ENCODE measurements at regions not wholly inside any gene's neighbourhood (a gene's known extent, or its start where the extent isn't known, plus 50 kb on each side); places are given as distances from the start of the nearest gene placed in this dataset.

DNA sequence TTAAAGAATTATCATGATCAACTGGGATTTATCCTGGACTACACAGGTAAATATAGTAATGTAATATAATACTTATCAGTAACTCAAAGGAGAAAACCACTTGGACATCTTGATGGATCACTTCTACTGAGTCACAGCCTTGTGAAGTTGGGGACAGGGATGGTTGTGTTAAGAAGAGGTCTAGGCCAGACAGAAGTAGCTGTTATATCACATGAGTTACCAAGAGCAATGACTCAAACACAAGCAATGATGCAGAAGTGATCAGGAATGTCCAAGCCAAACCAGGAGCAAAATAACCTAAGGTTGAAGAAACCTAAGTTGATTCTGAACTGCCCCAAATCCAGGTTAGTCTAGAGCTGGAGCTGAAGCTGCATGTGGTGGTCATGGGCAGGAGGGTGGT, 424.5 kb upstream of the DAB1 start:
- DNase-seq, result no peak

GRCh38 chr1:57845041-57845440, 421.2 kb upstream of the DAB1 start:
- no peak for DNase-seq

DNA sequence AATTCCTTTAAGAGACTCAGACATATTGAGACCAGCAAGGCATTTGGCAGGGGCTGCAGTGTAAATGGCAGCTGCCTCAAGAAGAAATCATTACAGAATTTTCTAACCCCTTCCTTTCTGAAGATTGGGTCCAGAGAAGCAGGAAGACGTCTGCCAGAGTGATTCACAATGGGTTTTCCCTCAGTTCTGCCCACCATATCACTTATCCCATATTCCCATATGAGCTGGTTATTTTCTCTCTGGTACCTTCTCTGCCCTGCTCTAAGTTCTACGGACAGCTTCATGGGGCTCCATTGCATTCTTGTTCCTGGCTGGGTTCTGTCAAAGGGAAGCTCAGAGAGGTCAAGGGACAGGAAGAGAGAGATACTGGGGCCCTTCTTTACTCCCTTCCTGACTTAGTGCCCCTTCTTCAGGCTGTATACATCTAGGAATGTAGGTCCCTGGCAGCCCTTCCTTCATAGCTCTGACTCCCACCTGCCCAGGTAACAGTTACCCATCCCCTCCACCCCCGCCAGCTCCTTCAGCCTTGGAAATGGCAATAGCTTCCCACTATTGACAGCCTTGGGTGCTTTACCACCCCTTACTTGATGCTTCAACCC, 420.6 kb upstream of the DAB1 start:
- no peak for DNase-seq

- DNase-seq, result no peak
These were observed 419.9 kb upstream of the DAB1 start for GRCh38 chr1:57843760-57844159.

GRCh38 chr1:57839526-57839925, 415.7 kb upstream of the DAB1 start:
- DNase-seq, result no peak

GRCh38 chr1:57839067-57839466, 415.2 kb upstream of the DAB1 start:
- DNase-seq, result no peak

GRCh38 chr1:57835620-57836019, 411.8 kb upstream of the DAB1 start:
- DNase-seq, result no peak

DNA sequence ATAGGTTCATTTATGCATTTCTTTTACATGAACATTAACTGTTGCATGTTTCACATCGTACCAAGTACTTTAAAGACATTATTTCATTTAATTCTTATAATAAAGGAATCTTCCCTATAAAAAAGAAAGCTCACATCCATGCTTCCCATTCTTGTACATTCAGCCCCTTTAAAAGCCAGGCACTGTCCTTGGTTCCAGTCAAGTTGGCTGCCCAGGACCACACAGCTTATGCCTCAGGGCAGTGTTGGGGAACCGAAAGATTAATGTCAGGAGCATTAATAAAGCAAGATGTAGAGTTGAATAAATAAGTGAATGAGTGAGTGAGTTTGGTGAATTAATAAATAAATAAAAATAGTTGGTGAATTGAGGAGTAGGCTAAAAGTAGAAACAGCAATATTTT, 409.4 kb upstream of the DAB1 start:
- no peak for DNase-seq

DNA sequence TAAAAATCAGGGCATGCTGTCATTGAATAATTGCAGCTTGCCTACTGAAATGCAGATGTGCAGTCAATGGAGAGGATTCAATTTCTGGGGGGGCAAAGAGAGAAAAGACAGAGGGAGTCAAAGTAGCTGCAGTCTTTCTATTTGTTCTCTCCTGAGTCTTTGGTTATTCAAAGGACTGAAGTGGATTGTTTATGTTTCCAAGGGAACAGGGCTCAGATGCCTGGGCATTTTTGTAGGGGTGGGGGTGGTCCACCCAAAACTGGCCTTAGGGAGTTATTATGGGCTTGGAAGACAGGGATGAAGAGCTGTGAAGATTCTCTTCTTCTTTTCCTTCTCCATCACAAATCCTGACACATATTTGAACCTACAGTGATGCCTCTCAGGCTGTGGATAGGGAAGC, 408.8 kb upstream of the DAB1 start:
- no peak for DNase-seq

DNA sequence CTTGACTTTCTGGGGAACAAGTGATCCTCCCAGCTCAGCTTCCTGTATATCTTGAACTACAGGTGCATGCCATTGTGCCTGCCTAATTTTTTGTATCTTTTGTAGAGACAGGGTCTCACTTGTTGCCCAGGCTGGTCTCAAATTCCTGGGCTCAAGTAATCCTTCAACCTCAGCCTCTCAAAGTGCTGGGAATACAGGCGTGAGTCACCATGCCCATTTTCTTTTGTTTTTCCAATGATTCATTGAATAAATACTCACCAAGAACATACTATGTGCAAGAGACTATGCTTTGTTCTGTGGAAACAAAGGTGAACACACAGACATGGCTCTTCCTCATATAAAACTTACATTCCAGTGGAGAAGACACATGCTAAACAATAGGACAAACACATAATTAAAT, 407.8 kb upstream of the DAB1 start:
- DNase-seq, result no peak

GRCh38 chr1:57826535-57826934, 402.7 kb upstream of the DAB1 start:
- no peak for DNase-seq

DNA sequence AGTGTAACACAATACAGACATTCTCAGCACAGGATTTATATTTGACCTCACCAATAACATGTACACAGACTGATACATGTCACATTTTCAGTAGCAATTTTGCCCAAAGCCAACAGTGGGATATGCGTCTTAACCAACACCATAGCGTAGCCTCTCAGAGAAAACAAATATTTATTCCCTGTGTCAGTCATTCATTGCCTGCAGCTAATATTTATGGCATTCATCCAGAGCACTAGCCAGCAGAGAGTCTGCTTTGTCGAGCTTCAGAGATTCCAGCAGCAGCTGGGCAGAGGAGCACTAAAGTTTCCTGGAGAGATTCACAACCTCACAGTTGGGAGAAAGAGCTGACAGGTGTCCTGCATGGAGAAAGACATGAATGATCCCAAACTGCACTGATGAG, 400.7 kb upstream of the DAB1 start:
- DNase-seq, result no peak

DNA sequence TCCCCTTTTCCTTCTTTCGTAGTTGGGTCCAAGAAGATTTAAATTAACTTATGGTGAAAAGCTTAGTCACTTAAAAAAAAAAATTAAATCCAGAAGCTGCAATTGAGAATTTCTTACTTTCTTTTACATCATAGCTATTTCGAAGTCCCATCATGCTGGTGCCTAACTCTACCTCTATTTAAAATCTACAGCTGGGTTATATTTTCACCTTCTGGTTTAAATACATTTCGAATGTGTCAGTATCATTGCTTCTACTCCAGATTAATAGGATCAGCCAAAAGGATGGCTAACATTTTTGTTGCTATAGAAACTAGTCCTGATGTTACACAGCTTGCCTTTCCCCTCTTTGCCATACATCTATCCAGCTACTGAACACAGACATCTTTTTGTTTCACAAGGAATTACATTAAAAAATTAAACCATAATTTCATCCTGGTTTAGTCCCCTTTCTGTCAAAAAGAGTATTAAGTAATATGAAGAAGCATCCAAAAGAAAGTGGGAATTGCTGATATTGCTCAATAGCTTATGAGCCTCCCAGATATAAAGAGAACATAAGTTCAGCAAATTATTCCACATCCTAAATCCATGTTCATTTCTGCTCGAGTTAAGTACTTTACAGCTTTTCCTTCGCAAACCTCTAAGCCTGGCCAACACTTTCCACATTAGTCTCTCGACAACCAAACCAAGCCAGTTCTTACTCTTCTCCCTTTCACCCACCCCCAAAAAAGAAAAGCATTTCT, 396.7 kb upstream of the DAB1 start:
- no peak for DNase-seq

DNA sequence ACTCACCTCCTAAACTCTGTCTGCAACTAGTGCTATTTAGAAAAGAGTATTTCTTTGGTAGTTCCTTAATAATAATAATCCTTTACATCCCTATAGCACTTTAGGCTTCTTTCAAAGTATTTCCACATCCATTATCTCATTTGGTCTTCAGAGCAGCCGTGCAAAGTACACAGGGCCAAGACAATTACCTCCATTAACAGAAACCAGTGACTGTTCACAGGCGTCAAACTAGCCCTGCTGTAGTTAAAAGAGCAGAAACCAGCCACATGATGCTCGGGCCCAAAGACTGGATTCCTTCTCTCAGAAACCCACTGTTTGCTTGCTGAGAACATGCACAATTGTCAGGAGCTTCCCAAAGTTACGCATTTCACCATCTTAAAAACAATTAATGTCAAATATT, 396.0 kb upstream of the DAB1 start:
- DNase-seq, result no peak

DNA sequence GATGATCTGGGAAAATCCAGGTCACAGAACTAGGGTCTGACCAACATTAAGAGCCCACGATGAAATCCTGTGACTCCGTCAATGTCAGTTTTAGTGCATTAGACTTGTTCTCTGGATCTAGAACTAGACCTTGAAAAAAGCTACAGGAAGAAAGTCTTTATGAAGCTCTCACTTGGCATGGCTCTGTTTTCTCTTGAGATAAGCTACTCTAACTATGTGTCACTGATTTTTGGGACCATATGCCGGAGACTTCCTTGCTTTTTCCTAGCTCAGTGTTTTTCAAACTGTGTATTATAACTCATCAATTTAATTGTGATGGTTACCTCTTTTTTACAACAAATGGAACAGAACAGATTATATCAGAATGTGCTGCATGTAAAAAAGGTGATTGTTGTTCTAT, 379.7 kb upstream of the DAB1 start:
- DNase-seq, result no peak

DNA sequence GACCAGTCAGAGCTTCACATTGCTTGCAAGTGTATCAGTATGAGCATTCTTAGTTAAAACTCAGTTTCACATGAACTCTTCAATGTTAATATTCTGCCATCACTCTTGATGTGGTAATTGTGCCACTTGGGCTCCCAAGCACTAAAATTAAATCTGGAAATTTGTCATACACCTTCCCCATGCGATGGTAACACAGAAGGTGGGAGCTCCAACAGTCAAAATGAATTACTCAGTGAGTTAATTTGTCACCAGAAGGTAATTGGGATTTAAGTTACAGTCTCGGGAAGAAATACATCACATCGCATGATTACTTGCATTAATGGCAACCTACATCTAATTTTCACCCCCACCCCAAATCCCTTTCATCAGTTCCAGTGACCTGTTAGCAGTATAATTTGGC, 376.5 kb upstream of the DAB1 start:
- DNase-seq, result no peak

GRCh38 chr1:57799490-57800115, 375.7 kb upstream of the DAB1 start:
- no peak for DNase-seq

GRCh38 chr1:57798543-57798942, 374.7 kb upstream of the DAB1 start:
- no peak for DNase-seq

- DNase-seq, result no peak
These were observed 373.2 kb upstream of the DAB1 start for GRCh38 chr1:57797084-57797483.

DNA sequence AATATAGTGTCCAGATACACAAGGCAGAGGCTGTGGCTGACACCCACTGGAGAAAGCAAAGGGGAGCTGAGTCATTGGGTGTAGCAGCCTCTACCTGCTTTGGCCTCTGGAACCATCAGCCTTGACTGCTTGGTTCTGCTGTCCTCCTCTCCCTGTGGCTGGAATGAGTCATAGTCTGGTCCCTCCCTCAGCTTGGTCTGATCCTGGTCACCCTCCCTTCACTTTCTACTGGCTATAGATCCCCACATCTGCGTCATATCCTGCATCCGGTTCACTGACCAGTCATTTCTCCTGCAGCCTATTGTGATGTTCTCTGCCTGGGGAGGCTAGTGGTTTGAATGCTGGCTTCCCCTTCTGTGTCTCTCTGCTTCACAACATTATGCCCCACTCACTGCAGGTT, 372.8 kb upstream of the DAB1 start:
- no peak for DNase-seq

DNA sequence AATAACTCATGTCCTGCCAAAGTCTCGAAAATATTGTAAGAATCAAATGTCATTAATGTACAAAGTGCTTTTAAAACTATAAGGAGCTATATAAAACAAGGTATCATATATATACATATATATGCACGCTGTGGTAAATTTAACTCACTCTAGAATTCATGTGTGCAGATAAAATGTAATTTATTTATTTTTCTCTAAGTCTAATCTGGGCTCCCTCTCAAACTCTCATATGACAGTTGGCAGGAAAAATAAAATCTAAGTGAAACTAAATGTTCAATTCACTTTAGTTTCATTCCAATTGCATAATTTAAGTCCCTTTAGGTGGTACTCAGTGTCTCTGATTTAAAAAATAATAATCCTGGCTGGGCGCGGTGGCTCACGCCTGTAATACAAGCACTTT, 372.0 kb upstream of the DAB1 start:
- no peak for DNase-seq

DNA sequence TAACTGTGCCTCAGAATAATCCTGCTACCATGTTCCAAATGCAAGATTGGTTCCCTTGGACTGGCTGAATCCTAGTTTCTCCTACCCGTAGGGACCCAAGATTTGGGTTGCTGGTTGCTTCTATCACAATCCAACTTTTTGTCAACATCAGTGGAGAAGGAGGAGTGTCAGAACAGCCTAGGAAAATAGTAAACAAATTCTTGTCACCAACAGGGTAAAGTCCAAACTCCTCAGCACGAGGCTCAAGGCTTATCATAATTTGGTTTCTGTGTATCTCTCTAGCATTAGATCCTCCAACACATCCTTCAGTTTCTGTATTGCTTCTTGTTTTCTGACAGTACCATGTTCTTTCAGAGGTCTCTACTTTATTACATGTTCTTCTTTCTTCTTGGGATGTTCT, 370.2 kb upstream of the DAB1 start:
- no peak for DNase-seq

GRCh38 chr1:57791497-57791896, 367.6 kb upstream of the DAB1 start:
- DNase-seq, result no peak

GRCh38 chr1:57789936-57790335, 366.1 kb upstream of the DAB1 start:
- no peak for DNase-seq

GRCh38 chr1:57788313-57788712, 364.5 kb upstream of the DAB1 start:
- DNase-seq, result no peak
